H9 (cell line): ENCODE measurements at regions not wholly inside any gene's neighbourhood (a gene's known extent, or its start where the extent isn't known, plus 50 kb on each side); places are given as distances from the start of the nearest gene placed in this dataset.

Experiments
- DNase-seq: peaks from one replicate; pipeline ENCODE4 v3.0.0-alpha.2; 2017
- H2AFZ ChIP-seq: one replicate; pipeline ENCODE4 v1.6.1; 2013; ENCODE audit warnings: mild to moderate bottlenecking, low read length, control low read depth, moderate library complexity
- H2AK5ac ChIP-seq: 2 replicates; pipeline ENCODE4 v1.6.1; 2013; ENCODE audit warnings: low read length, control low read depth, mixed read lengths; ENCODE audit not compliant: insufficient read length
- H2BK120ac ChIP-seq: one replicate; pipeline ENCODE4 v1.6.1; 2013; ENCODE audit warnings: low read depth, mild to moderate bottlenecking, low read length, control low read depth, inconsistent platforms; ENCODE audit not compliant: poor library complexity, severe bottlenecking
- H2BK12ac ChIP-seq: 2 replicates; pipeline ENCODE4 v1.6.1; 2013; ENCODE audit warnings: low read length, control low read depth, mixed read lengths, low read depth; ENCODE audit not compliant: insufficient read length
- H2BK15ac ChIP-seq: 2 replicates; pipeline ENCODE4 v1.6.1; 2013; ENCODE audit warnings: low read depth, low read length, control low read depth
- H2BK20ac ChIP-seq: one replicate; pipeline ENCODE4 v1.6.1; 2013; ENCODE audit warnings: low read depth, mild to moderate bottlenecking, low read length, control low read depth, inconsistent platforms; ENCODE audit not compliant: poor library complexity, severe bottlenecking
- H2BK5ac ChIP-seq: 2 replicates; pipeline ENCODE4 v1.6.1; 2013; ENCODE audit warnings: low read length, control low read depth, mixed read lengths; ENCODE audit not compliant: insufficient read length
- H3K14ac ChIP-seq: 2 replicates; pipeline ENCODE4 v1.6.1; 2013; ENCODE audit warnings: low read length, control low read depth; ENCODE audit not compliant: insufficient read depth
- H3K18ac ChIP-seq: 2 replicates; pipeline ENCODE4 v1.6.1; 2013; ENCODE audit warnings: low read depth, mild to moderate bottlenecking, mixed read lengths, low read length, control low read depth; ENCODE audit not compliant: insufficient read length
- H3K23ac ChIP-seq: 2 replicates; pipeline ENCODE4 v1.6.1; 2013; ENCODE audit warnings: low read length, control low read depth, mixed read lengths, low read depth; ENCODE audit not compliant: insufficient read length
- H3K23me2 ChIP-seq: 2 replicates; pipeline ENCODE4 v1.6.1; 2013; ENCODE audit warnings: low read depth, mild to moderate bottlenecking, mixed read lengths, low read length, control low read depth; ENCODE audit not compliant: insufficient read length, poor library complexity, severe bottlenecking
- H3K27ac ChIP-seq: 2 replicates; pipeline ENCODE4 v1.5.1; 2013; ENCODE audit warnings: low read length, control low read depth, mixed read lengths, low read depth; ENCODE audit not compliant: insufficient read length
- H3K27me3 ChIP-seq: 2 replicates; pipeline ENCODE4 v1.6.1; 2013; ENCODE audit warnings: low read length, control low read depth, inconsistent platforms; ENCODE audit not compliant: insufficient read depth
- H3K4ac ChIP-seq: 2 replicates; pipeline ENCODE4 v1.6.1; 2013; ENCODE audit warnings: low read depth, mild to moderate bottlenecking, control low read depth, inconsistent platforms, low read length, moderate library complexity
- H3K4me1 ChIP-seq: 2 replicates; pipeline ENCODE4 v1.6.1; 2013; ENCODE audit warnings: low read length, control low read depth, inconsistent platforms; ENCODE audit not compliant: insufficient read depth
- H3K4me2 ChIP-seq: 2 replicates; pipeline ENCODE4 v1.6.1; 2013; ENCODE audit warnings: low read length, control low read depth, mixed read lengths; ENCODE audit not compliant: insufficient read length, insufficient read depth
- H3K56ac ChIP-seq: 2 replicates; pipeline ENCODE4 v1.6.1; 2013; ENCODE audit warnings: low read depth, mild to moderate bottlenecking, mixed read lengths, low read length, control low read depth; ENCODE audit not compliant: insufficient read length
- H3K79me1 ChIP-seq: 2 replicates; pipeline ENCODE4 v1.6.1; 2013; ENCODE audit warnings: low read depth, mild to moderate bottlenecking, moderate library complexity, low read length, control low read depth, inconsistent platforms; ENCODE audit not compliant: insufficient read depth, poor library complexity, severe bottlenecking
- H3K79me2 ChIP-seq: 2 replicates; pipeline ENCODE4 v1.6.1; 2013; ENCODE audit warnings: low read length, control low read depth, inconsistent platforms; ENCODE audit not compliant: insufficient read depth
- H3K9ac ChIP-seq: 2 replicates; pipeline ENCODE4 v1.6.1; 2013; ENCODE audit warnings: low read length, control low read depth, mixed read lengths; ENCODE audit not compliant: insufficient read length; ENCODE audit errors: extremely low read depth
- H3K9me3 ChIP-seq: one replicate; pipeline ENCODE4 v1.6.1; 2013; ENCODE audit warnings: low read depth, low read length, inconsistent platforms; ENCODE audit not compliant: control insufficient read depth
- H3T11ph ChIP-seq: one replicate; pipeline ENCODE4 v1.6.1; 2013; ENCODE audit warnings: mild to moderate bottlenecking, low read length, control low read depth, inconsistent platforms
- H4K20me1 ChIP-seq: one replicate; pipeline ENCODE4 v1.6.1; 2013; ENCODE audit not compliant: control insufficient read depth, insufficient read length, insufficient read depth
- H4K5ac ChIP-seq: 2 replicates; pipeline ENCODE4 v1.6.1; 2013; ENCODE audit warnings: low read depth, mild to moderate bottlenecking, mixed read lengths, low read length, control low read depth; ENCODE audit not compliant: insufficient read length
- H4K8ac ChIP-seq: replicated peaks from 2 replicates; pipeline ENCODE4 v1.6.1; 2013; ENCODE audit warnings: low read length, control low read depth, mixed read lengths, low read depth; ENCODE audit not compliant: insufficient read length
- H4K91ac ChIP-seq: 2 replicates; pipeline ENCODE4 v1.6.1; 2013; ENCODE audit warnings: low read depth, mild to moderate bottlenecking, moderate library complexity, mixed read lengths, low read length, control low read depth; ENCODE audit not compliant: insufficient read length
- H3K27ac Mint-ChIP-seq, 3 experiments: 2 replicates in 2 of 3; 3 replicates in 1 of 3; pipeline ENCODE4 v1.8.0; 2020 to 2021; ENCODE audit warnings: mixed read lengths in 3 of 3, mild to moderate bottlenecking in 1 of 3, moderate library complexity in 1 of 3
- H3K27me3 Mint-ChIP-seq: 2 replicates; pipeline ENCODE4 v1.8.0; 2021; ENCODE audit warnings: low read depth, mild to moderate bottlenecking, moderate library complexity, mixed read lengths
- H3K36me3 Mint-ChIP-seq, 3 experiments: 2 replicates in 2 of 3; 3 replicates in 1 of 3; pipeline ENCODE4 v1.8.0; 2020 to 2021; ENCODE audit warnings: low read depth in 3 of 3, mixed read lengths in 3 of 3; ENCODE audit not compliant: insufficient read depth in 1 of 3
- H3K4me1 Mint-ChIP-seq, 2 experiments: 2 replicates each; pipeline ENCODE4 v1.8.0; 2020; ENCODE audit warnings: mixed read lengths in 2 of 2
- H3K4me3 Mint-ChIP-seq, 2 experiments: 2 replicates in 1 of 2; 3 replicates in 1 of 2; pipeline ENCODE4 v1.8.0; 2020 to 2021; ENCODE audit warnings: mild to moderate bottlenecking in 2 of 2, mixed read lengths in 2 of 2, moderate library complexity in 1 of 2
- H3K9me3 Mint-ChIP-seq, 2 experiments: 2 replicates in 1 of 2; 3 replicates in 1 of 2; pipeline ENCODE4 v1.8.0; 2020; ENCODE audit warnings: mild to moderate bottlenecking in 2 of 2, mixed read lengths in 2 of 2, moderate library complexity in 1 of 2
- CTCF ChIP-seq: fragments of 200-600 bp; sonication (generic); conservative IDR thresholded peaks from 3 replicates; pipeline ENCODE4 v1.8.0; 2021; ENCODE audit warnings: antibody characterized with exemption, mild to moderate bottlenecking
- WGBS: extraction: QIAGEN DNeasy Blood & Tissue Kit; methylation state at CpG from one replicate; pipeline ENCODE4 v1.1.7; 2013; ENCODE audit warnings: missing lambda C conversion rate, low lambda C conversion rate, mixed read lengths; ENCODE audit not compliant: insufficient read length; ENCODE audit errors: extremely low coverage; 5-methylcytosine and 5-hydroxymethylcytosine counted together

GRCh38 chr5:158473016-158473635 is 614.2 kb upstream of the CLINT1 start:
- peaks cover 2 to 4% of the 10 kb centered on the region in 2 experiments; a peak in 2 of 5 replicates for H3K9me3 Mint-ChIP-seq
- no peak overlapping the region for H2AFZ ChIP-seq
- no peak overlapping the region for H3K18ac ChIP-seq
- H3K14ac ChIP-seq = no peak overlapping the region
- H3K23me2 ChIP-seq = no peaks in the 10 kb centered on the region
- no peaks in the 10 kb centered on the region for H3K4me1 ChIP-seq
- H2AK5ac ChIP-seq = no peak overlapping the region
- H3K27ac Mint-ChIP-seq = no peak overlapping the region; a peak in 1 of 7 replicates
- H2BK5ac ChIP-seq = no peak overlapping the region
- peaks cover 5% of the 10 kb centered on the region for H3K27me3 Mint-ChIP-seq
- H3K56ac ChIP-seq = no peak overlapping the region
- H2BK120ac ChIP-seq = no peak overlapping the region
- TF ChIP-seq CTCF = no peak
- H4K91ac ChIP-seq = no peak overlapping the region
- no peak overlapping the region for H3K9ac ChIP-seq
- no peak overlapping the region for H3K4me3 Mint-ChIP-seq
- H3T11ph ChIP-seq = no peak overlapping the region
- H4K5ac ChIP-seq = no peak overlapping the region
- H3K79me1 ChIP-seq = no peaks in the 10 kb centered on the region
- H3K79me2 ChIP-seq = no peaks in the 10 kb centered on the region
- H3K23ac ChIP-seq = no peak overlapping the region
- H3K36me3 Mint-ChIP-seq = peaks cover 0 to 2% (median 0%) of the 10 kb centered on the region in 3 experiments; a peak in 3 of 7 replicates
- H3K27me3 ChIP-seq = no peaks in the 10 kb centered on the region
- no peaks in the 10 kb centered on the region for H4K20me1 ChIP-seq
- WGBS = no CpG with 5 or more reads among the region's 4 CpGs
- no peak overlapping the region for H4K8ac ChIP-seq
- H3K9me3 ChIP-seq = no peaks in the 10 kb centered on the region
- H3K4me1 Mint-ChIP-seq = peaks cover 9 to 10% of the 10 kb centered on the region in 2 experiments
- no peak for DNase-seq
- H2BK12ac ChIP-seq = no peak overlapping the region
- no peak overlapping the region for H3K27ac ChIP-seq
- H3K4ac ChIP-seq = no peak overlapping the region
- no peak overlapping the region for H3K4me2 ChIP-seq
- no peak overlapping the region for H2BK20ac ChIP-seq
- no peak overlapping the region for H2BK15ac ChIP-seq
